ENCODE measurements at regions not wholly inside any gene's neighbourhood (a gene's known extent, or its start where the extent isn't known, plus 50 kb on each side); places are given as distances from the start of the nearest gene placed in this dataset.

DNA sequence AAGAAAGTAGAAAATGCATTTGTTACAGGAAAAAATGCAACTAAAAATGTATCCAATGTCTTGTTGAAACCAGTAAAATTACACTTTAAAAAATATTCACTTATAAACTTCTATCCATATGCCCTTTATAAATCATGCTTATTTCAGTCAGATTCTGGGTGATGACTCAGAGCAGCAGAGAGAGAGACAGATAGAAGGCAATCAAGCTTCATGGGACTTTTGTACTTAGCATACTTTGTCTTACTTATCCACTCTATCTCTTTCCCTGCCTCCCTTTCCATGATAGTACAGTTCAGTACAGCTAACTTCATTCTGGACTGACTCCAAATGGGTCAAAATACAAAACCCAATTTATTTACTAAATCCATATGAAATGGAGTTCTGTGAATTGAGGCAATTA is 1438.2 kb downstream of the ZPLD1 start:
- TF ChIP-seq, protein P1, sequence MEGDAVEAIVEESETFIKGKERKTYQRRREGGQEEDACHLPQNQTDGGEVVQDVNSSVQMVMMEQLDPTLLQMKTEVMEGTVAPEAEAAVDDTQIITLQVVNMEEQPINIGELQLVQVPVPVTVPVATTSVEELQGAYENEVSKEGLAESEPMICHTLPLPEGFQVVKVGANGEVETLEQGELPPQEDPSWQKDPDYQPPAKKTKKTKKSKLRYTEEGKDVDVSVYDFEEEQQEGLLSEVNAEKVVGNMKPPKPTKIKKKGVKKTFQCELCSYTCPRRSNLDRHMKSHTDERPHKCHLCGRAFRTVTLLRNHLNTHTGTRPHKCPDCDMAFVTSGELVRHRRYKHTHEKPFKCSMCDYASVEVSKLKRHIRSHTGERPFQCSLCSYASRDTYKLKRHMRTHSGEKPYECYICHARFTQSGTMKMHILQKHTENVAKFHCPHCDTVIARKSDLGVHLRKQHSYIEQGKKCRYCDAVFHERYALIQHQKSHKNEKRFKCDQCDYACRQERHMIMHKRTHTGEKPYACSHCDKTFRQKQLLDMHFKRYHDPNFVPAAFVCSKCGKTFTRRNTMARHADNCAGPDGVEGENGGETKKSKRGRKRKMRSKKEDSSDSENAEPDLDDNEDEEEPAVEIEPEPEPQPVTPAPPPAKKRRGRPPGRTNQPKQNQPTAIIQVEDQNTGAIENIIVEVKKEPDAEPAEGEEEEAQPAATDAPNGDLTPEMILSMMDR (IDR thresholded peaks at IDR 0.05), result no peak
- TF ChIP-seq POLR2A (IDR thresholded peaks at IDR 0.05), result no peak
